IPS-15b (cell line): ENCODE measurements at regions not wholly inside any gene's neighbourhood (a gene's known extent, or its start where the extent isn't known, plus 50 kb on each side); places are given as distances from the start of the nearest gene placed in this dataset.

Source experiments
- H3K27me3 ChIP-seq: one replicate; pipeline ENCODE4 v1.6.1; 2013; ENCODE audit warnings: low read length; ENCODE audit not compliant: control insufficient read depth, insufficient read depth
- H3K36me3 ChIP-seq: one replicate; pipeline ENCODE4 v1.6.1; 2013; ENCODE audit warnings: low read length; ENCODE audit not compliant: control insufficient read depth, insufficient read depth
- H3K4me1 ChIP-seq: one replicate; pipeline ENCODE4 v1.6.1; 2013; ENCODE audit warnings: mild to moderate bottlenecking, low read length; ENCODE audit not compliant: control insufficient read depth, insufficient read depth
- H3K4me3 ChIP-seq: one replicate; pipeline ENCODE4 v1.5.1; 2013; ENCODE audit warnings: low read depth, low read length
- H3K9ac ChIP-seq: one replicate; pipeline ENCODE4 v1.6.1; 2013; ENCODE audit warnings: low read depth, mild to moderate bottlenecking, low read length
- H3K9me3 ChIP-seq: one replicate; pipeline ENCODE4 v1.6.1; 2013; ENCODE audit warnings: mild to moderate bottlenecking, low read length; ENCODE audit not compliant: control insufficient read depth, insufficient read depth

GRCh38 chr4:154044108-154044531 lies 255.2 kb upstream of the SFRP2 start:
- H3K9me3 ChIP-seq, result no peaks in the 10 kb centered on the region
- H3K4me3 ChIP-seq, result no peak overlapping the region
- no peaks in the 10 kb centered on the region for H3K36me3 ChIP-seq
- H3K27me3 ChIP-seq, result no peaks in the 10 kb centered on the region
- H3K4me1 ChIP-seq, result no peaks in the 10 kb centered on the region
- H3K9ac ChIP-seq, result no peak overlapping the region

GRCh38 chr4:154041640-154042039 lies 252.8 kb upstream of the SFRP2 start:
- no peaks in the 10 kb centered on the region for H3K9me3 ChIP-seq
- H3K4me3 ChIP-seq, result no peak overlapping the region
- no peak overlapping the region for H3K9ac ChIP-seq
- H3K27me3 ChIP-seq, result no peaks in the 10 kb centered on the region
- H3K36me3 ChIP-seq, result no peaks in the 10 kb centered on the region
- H3K4me1 ChIP-seq, result no peaks in the 10 kb centered on the region

- Histone ChIP-seq H3K4me1 (no peaks in the 10 kb centered on the region), H3K9me3 (no peaks in the 10 kb centered on the region), H3K36me3 (no peaks in the 10 kb centered on the region), H3K27me3 (no peaks in the 10 kb centered on the region), H3K4me3 (no peak overlapping the region), H3K9ac (no peak overlapping the region)
These were observed 250.8 kb upstream of the SFRP2 start for GRCh38 chr4:154039435-154040343.

- Histone ChIP-seq H3K4me1 (no peaks in the 10 kb centered on the region), H3K9me3 (no peaks in the 10 kb centered on the region), H3K36me3 (no peaks in the 10 kb centered on the region), H3K9ac (no peak overlapping the region), H3K4me3 (no peak overlapping the region), H3K27me3 (no peaks in the 10 kb centered on the region)
These were observed 248.0 kb upstream of the SFRP2 start for GRCh38 chr4:154036856-154037255.

- Histone ChIP-seq H3K9ac (no peak overlapping the region), H3K27me3 (no peaks in the 10 kb centered on the region), H3K4me3 (no peak overlapping the region), H3K4me1 (peaks cover 6% of the 10 kb centered on the region), H3K36me3 (no peaks in the 10 kb centered on the region), H3K9me3 (no peaks in the 10 kb centered on the region)
These were observed 246.5 kb upstream of the SFRP2 start for GRCh38 chr4:154035341-154035740.

- H3K36me3 ChIP-seq, result no peaks in the 10 kb centered on the region
- no peaks in the 10 kb centered on the region for H3K9me3 ChIP-seq
- H3K27me3 ChIP-seq, result no peaks in the 10 kb centered on the region
- H3K4me1 ChIP-seq, result peaks cover 12% of the 10 kb centered on the region
- no peak overlapping the region for H3K4me3 ChIP-seq
- no peak overlapping the region for H3K9ac ChIP-seq
These were observed 245.0 kb upstream of the SFRP2 start for GRCh38 chr4:154033921-154034320.

GRCh38 chr4:154032914-154033313 lies 244.0 kb upstream of the SFRP2 start:
- Histone ChIP-seq H3K9ac (no peak overlapping the region), H3K36me3 (no peaks in the 10 kb centered on the region), H3K4me3 (no peak overlapping the region), H3K4me1 (peaks cover 12% of the 10 kb centered on the region), H3K9me3 (no peaks in the 10 kb centered on the region), H3K27me3 (no peaks in the 10 kb centered on the region)

- Histone ChIP-seq H3K4me1 (peaks cover 12% of the 10 kb centered on the region), H3K9me3 (no peaks in the 10 kb centered on the region), H3K27me3 (no peaks in the 10 kb centered on the region), H3K36me3 (no peaks in the 10 kb centered on the region), H3K9ac (no peak overlapping the region), H3K4me3 (no peak overlapping the region)
These were observed 241.9 kb upstream of the SFRP2 start for GRCh38 chr4:154030746-154031145.

GRCh38 chr4:154030152-154030551 lies 241.3 kb upstream of the SFRP2 start:
- Histone ChIP-seq H3K9me3 (no peaks in the 10 kb centered on the region), H3K9ac (no peak overlapping the region), H3K36me3 (no peaks in the 10 kb centered on the region), H3K4me3 (no peak overlapping the region), H3K27me3 (no peaks in the 10 kb centered on the region), H3K4me1 (peaks cover 12% of the 10 kb centered on the region)

- Histone ChIP-seq H3K4me3 (no peak overlapping the region), H3K36me3 (no peaks in the 10 kb centered on the region), H3K9ac (no peak overlapping the region), H3K9me3 (no peaks in the 10 kb centered on the region), H3K4me1 (peaks cover 12% of the 10 kb centered on the region), H3K27me3 (no peaks in the 10 kb centered on the region)
These were observed 240.3 kb upstream of the SFRP2 start for GRCh38 chr4:154029171-154029570.

- H3K9ac ChIP-seq, result no peak overlapping the region
These were observed 236.2 kb upstream of the SFRP2 start for GRCh38 chr4:154025110-154025509.

GRCh38 chr4:154024097-154024694 lies 235.3 kb upstream of the SFRP2 start:
- H3K9ac ChIP-seq, result no peak overlapping the region
- no peaks in the 10 kb centered on the region for H3K9me3 ChIP-seq
- no peaks in the 10 kb centered on the region for H3K4me1 ChIP-seq
- no peaks in the 10 kb centered on the region for H3K36me3 ChIP-seq
- no peaks in the 10 kb centered on the region for H3K27me3 ChIP-seq
- H3K4me3 ChIP-seq, result no peak overlapping the region

More at GRCh38 chr4:154025110-154025509, 236.2 kb upstream of the SFRP2 start:
- Histone ChIP-seq H3K27me3 (no peaks in the 10 kb centered on the region), H3K36me3 (no peaks in the 10 kb centered on the region), H3K4me3 (no peak overlapping the region), H3K9me3 (no peaks in the 10 kb centered on the region), H3K4me1 (peaks cover 4% of the 10 kb centered on the region)
